ENCODE measurements at regions not wholly inside any gene's neighbourhood (a gene's known extent, or its start where the extent isn't known, plus 50 kb on each side); places are given as distances from the start of the nearest gene placed in this dataset.

DNA sequence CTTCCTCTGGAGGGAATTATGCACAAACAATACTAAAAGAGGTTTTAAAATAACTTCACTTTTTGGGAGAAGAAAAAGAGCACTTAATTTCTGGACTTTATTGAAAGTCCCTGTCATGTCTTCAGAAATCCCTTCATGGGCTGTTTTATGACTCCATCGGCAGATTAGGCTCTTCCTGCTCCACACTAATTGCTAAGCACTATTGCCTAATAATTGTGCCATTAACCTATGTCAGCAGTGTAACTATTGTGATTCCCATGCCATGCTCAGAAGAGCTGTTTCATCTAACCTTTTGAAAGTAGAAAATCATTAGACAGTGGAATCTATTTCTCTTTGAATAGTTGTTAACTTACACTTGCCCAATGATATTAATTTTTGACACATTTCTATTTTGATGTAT, 489.3 kb upstream of the RUNX1 start:
- TF ChIP-seq, protein P1, sequence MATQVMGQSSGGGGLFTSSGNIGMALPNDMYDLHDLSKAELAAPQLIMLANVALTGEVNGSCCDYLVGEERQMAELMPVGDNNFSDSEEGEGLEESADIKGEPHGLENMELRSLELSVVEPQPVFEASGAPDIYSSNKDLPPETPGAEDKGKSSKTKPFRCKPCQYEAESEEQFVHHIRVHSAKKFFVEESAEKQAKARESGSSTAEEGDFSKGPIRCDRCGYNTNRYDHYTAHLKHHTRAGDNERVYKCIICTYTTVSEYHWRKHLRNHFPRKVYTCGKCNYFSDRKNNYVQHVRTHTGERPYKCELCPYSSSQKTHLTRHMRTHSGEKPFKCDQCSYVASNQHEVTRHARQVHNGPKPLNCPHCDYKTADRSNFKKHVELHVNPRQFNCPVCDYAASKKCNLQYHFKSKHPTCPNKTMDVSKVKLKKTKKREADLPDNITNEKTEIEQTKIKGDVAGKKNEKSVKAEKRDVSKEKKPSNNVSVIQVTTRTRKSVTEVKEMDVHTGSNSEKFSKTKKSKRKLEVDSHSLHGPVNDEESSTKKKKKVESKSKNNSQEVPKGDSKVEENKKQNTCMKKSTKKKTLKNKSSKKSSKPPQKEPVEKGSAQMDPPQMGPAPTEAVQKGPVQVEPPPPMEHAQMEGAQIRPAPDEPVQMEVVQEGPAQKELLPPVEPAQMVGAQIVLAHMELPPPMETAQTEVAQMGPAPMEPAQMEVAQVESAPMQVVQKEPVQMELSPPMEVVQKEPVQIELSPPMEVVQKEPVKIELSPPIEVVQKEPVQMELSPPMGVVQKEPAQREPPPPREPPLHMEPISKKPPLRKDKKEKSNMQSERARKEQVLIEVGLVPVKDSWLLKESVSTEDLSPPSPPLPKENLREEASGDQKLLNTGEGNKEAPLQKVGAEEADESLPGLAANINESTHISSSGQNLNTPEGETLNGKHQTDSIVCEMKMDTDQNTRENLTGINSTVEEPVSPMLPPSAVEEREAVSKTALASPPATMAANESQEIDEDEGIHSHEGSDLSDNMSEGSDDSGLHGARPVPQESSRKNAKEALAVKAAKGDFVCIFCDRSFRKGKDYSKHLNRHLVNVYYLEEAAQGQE (tag by site-specific recombination; IDR thresholded peaks at IDR 0.05), result no peak
- TF ChIP-seq, protein P2, sequence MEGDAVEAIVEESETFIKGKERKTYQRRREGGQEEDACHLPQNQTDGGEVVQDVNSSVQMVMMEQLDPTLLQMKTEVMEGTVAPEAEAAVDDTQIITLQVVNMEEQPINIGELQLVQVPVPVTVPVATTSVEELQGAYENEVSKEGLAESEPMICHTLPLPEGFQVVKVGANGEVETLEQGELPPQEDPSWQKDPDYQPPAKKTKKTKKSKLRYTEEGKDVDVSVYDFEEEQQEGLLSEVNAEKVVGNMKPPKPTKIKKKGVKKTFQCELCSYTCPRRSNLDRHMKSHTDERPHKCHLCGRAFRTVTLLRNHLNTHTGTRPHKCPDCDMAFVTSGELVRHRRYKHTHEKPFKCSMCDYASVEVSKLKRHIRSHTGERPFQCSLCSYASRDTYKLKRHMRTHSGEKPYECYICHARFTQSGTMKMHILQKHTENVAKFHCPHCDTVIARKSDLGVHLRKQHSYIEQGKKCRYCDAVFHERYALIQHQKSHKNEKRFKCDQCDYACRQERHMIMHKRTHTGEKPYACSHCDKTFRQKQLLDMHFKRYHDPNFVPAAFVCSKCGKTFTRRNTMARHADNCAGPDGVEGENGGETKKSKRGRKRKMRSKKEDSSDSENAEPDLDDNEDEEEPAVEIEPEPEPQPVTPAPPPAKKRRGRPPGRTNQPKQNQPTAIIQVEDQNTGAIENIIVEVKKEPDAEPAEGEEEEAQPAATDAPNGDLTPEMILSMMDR (tag by site-specific recombination; IDR thresholded peaks at IDR 0.05), result no peak

Data from HEK293 (cell line).